Ishikawa (cell line): ENCODE measurements at regions not wholly inside any gene's neighbourhood (a gene's known extent, or its start where the extent isn't known, plus 50 kb on each side); places are given as distances from the start of the nearest gene placed in this dataset.

Experiments
- CEBPB ChIP-seq: IDR thresholded peaks from 2 replicates; pipeline ENCODE4 v1.6.1; 2012
- EGR1 ChIP-seq: IDR thresholded peaks from 2 replicates; pipeline ENCODE4 v1.6.1; 2012
- EP300 ChIP-seq: IDR thresholded peaks from 2 replicates; pipeline ENCODE4 v1.6.1; 2012; ENCODE audit warnings: borderline replicate concordance
- MAX ChIP-seq: IDR thresholded peaks from 2 replicates; pipeline ENCODE4 v1.6.1; 2012
- RAD21 ChIP-seq: IDR thresholded peaks from 2 replicates; pipeline ENCODE4 v1.6.1; 2012; ENCODE audit warnings: low read depth
- REST ChIP-seq: IDR thresholded peaks from 2 replicates; pipeline ENCODE4 v1.6.1; 2012; ENCODE audit warnings: low read depth, mild to moderate bottlenecking
- TAF1 ChIP-seq: IDR thresholded peaks from 2 replicates; pipeline ENCODE4 v1.6.1; 2012; ENCODE audit warnings: low read depth, mild to moderate bottlenecking
- TEAD4 ChIP-seq: IDR thresholded peaks from 2 replicates; pipeline ENCODE4 v1.6.1; 2012
- USF1 ChIP-seq: IDR thresholded peaks from 2 replicates; pipeline ENCODE4 v1.6.1; 2012
- YY1 ChIP-seq: IDR thresholded peaks from 2 replicates; pipeline ENCODE4 v1.6.1; 2012; ENCODE audit warnings: low read depth

- no peak for TF ChIP-seq USF1
- no peak for TF ChIP-seq REST
- no peak for TF ChIP-seq RAD21
- TF ChIP-seq EGR1 = no peak
- TF ChIP-seq YY1 = no peak
- TF ChIP-seq MAX = no peak
- TF ChIP-seq EP300 = no peak
- TF ChIP-seq TEAD4 = no peak
- TF ChIP-seq CEBPB = no peak
- no peak for TF ChIP-seq TAF1
These were observed 286.7 kb downstream of the CPXCR1 start for GRCh38 chrX:89033723-89034122.
